H9 (cell line): ENCODE measurements at regions not wholly inside any gene's neighbourhood (a gene's known extent, or its start where the extent isn't known, plus 50 kb on each side); places are given as distances from the start of the nearest gene placed in this dataset.

ENCODE experiments used
- DNase-seq: peaks from one replicate; pipeline ENCODE4 v3.0.0-alpha.2; 2017
- H2AFZ ChIP-seq: one replicate; pipeline ENCODE4 v1.6.1; 2013; ENCODE audit warnings: mild to moderate bottlenecking, low read length, control low read depth, moderate library complexity
- H2AK5ac ChIP-seq: 2 replicates; pipeline ENCODE4 v1.6.1; 2013; ENCODE audit warnings: low read length, control low read depth, mixed read lengths; ENCODE audit not compliant: insufficient read length
- H2BK120ac ChIP-seq: one replicate; pipeline ENCODE4 v1.6.1; 2013; ENCODE audit warnings: low read depth, mild to moderate bottlenecking, low read length, control low read depth, inconsistent platforms; ENCODE audit not compliant: poor library complexity, severe bottlenecking
- H2BK12ac ChIP-seq: 2 replicates; pipeline ENCODE4 v1.6.1; 2013; ENCODE audit warnings: low read length, control low read depth, mixed read lengths, low read depth; ENCODE audit not compliant: insufficient read length
- H2BK15ac ChIP-seq: 2 replicates; pipeline ENCODE4 v1.6.1; 2013; ENCODE audit warnings: low read depth, low read length, control low read depth
- H2BK20ac ChIP-seq: one replicate; pipeline ENCODE4 v1.6.1; 2013; ENCODE audit warnings: low read depth, mild to moderate bottlenecking, low read length, control low read depth, inconsistent platforms; ENCODE audit not compliant: poor library complexity, severe bottlenecking
- H2BK5ac ChIP-seq: 2 replicates; pipeline ENCODE4 v1.6.1; 2013; ENCODE audit warnings: low read length, control low read depth, mixed read lengths; ENCODE audit not compliant: insufficient read length
- H3K14ac ChIP-seq: 2 replicates; pipeline ENCODE4 v1.6.1; 2013; ENCODE audit warnings: low read length, control low read depth; ENCODE audit not compliant: insufficient read depth
- H3K18ac ChIP-seq: 2 replicates; pipeline ENCODE4 v1.6.1; 2013; ENCODE audit warnings: low read depth, mild to moderate bottlenecking, mixed read lengths, low read length, control low read depth; ENCODE audit not compliant: insufficient read length
- H3K23ac ChIP-seq: 2 replicates; pipeline ENCODE4 v1.6.1; 2013; ENCODE audit warnings: low read length, control low read depth, mixed read lengths, low read depth; ENCODE audit not compliant: insufficient read length
- H3K23me2 ChIP-seq: 2 replicates; pipeline ENCODE4 v1.6.1; 2013; ENCODE audit warnings: low read depth, mild to moderate bottlenecking, mixed read lengths, low read length, control low read depth; ENCODE audit not compliant: insufficient read length, poor library complexity, severe bottlenecking
- H3K27ac ChIP-seq: 2 replicates; pipeline ENCODE4 v1.5.1; 2013; ENCODE audit warnings: low read length, control low read depth, mixed read lengths, low read depth; ENCODE audit not compliant: insufficient read length
- H3K27me3 ChIP-seq: 2 replicates; pipeline ENCODE4 v1.6.1; 2013; ENCODE audit warnings: low read length, control low read depth, inconsistent platforms; ENCODE audit not compliant: insufficient read depth
- H3K4ac ChIP-seq: 2 replicates; pipeline ENCODE4 v1.6.1; 2013; ENCODE audit warnings: low read depth, mild to moderate bottlenecking, control low read depth, inconsistent platforms, low read length, moderate library complexity
- H3K4me1 ChIP-seq: 2 replicates; pipeline ENCODE4 v1.6.1; 2013; ENCODE audit warnings: low read length, control low read depth, inconsistent platforms; ENCODE audit not compliant: insufficient read depth
- H3K4me2 ChIP-seq: 2 replicates; pipeline ENCODE4 v1.6.1; 2013; ENCODE audit warnings: low read length, control low read depth, mixed read lengths; ENCODE audit not compliant: insufficient read length, insufficient read depth
- H3K56ac ChIP-seq: 2 replicates; pipeline ENCODE4 v1.6.1; 2013; ENCODE audit warnings: low read depth, mild to moderate bottlenecking, mixed read lengths, low read length, control low read depth; ENCODE audit not compliant: insufficient read length
- H3K79me1 ChIP-seq: 2 replicates; pipeline ENCODE4 v1.6.1; 2013; ENCODE audit warnings: low read depth, mild to moderate bottlenecking, moderate library complexity, low read length, control low read depth, inconsistent platforms; ENCODE audit not compliant: insufficient read depth, poor library complexity, severe bottlenecking
- H3K79me2 ChIP-seq: 2 replicates; pipeline ENCODE4 v1.6.1; 2013; ENCODE audit warnings: low read length, control low read depth, inconsistent platforms; ENCODE audit not compliant: insufficient read depth
- H3K9ac ChIP-seq: 2 replicates; pipeline ENCODE4 v1.6.1; 2013; ENCODE audit warnings: low read length, control low read depth, mixed read lengths; ENCODE audit not compliant: insufficient read length; ENCODE audit errors: extremely low read depth
- H3K9me3 ChIP-seq: one replicate; pipeline ENCODE4 v1.6.1; 2013; ENCODE audit warnings: low read depth, low read length, inconsistent platforms; ENCODE audit not compliant: control insufficient read depth
- H3T11ph ChIP-seq: one replicate; pipeline ENCODE4 v1.6.1; 2013; ENCODE audit warnings: mild to moderate bottlenecking, low read length, control low read depth, inconsistent platforms
- H4K20me1 ChIP-seq: one replicate; pipeline ENCODE4 v1.6.1; 2013; ENCODE audit not compliant: control insufficient read depth, insufficient read length, insufficient read depth
- H4K5ac ChIP-seq: 2 replicates; pipeline ENCODE4 v1.6.1; 2013; ENCODE audit warnings: low read depth, mild to moderate bottlenecking, mixed read lengths, low read length, control low read depth; ENCODE audit not compliant: insufficient read length
- H4K8ac ChIP-seq: replicated peaks from 2 replicates; pipeline ENCODE4 v1.6.1; 2013; ENCODE audit warnings: low read length, control low read depth, mixed read lengths, low read depth; ENCODE audit not compliant: insufficient read length
- H4K91ac ChIP-seq: 2 replicates; pipeline ENCODE4 v1.6.1; 2013; ENCODE audit warnings: low read depth, mild to moderate bottlenecking, moderate library complexity, mixed read lengths, low read length, control low read depth; ENCODE audit not compliant: insufficient read length
- H3K27ac Mint-ChIP-seq, 3 experiments: 2 replicates in 2 of 3; 3 replicates in 1 of 3; pipeline ENCODE4 v1.8.0; 2020 to 2021; ENCODE audit warnings: mixed read lengths in 3 of 3, mild to moderate bottlenecking in 1 of 3, moderate library complexity in 1 of 3
- H3K27me3 Mint-ChIP-seq: 2 replicates; pipeline ENCODE4 v1.8.0; 2021; ENCODE audit warnings: low read depth, mild to moderate bottlenecking, moderate library complexity, mixed read lengths
- H3K36me3 Mint-ChIP-seq, 3 experiments: 2 replicates in 2 of 3; 3 replicates in 1 of 3; pipeline ENCODE4 v1.8.0; 2020 to 2021; ENCODE audit warnings: low read depth in 3 of 3, mixed read lengths in 3 of 3; ENCODE audit not compliant: insufficient read depth in 1 of 3
- H3K4me1 Mint-ChIP-seq, 2 experiments: 2 replicates each; pipeline ENCODE4 v1.8.0; 2020; ENCODE audit warnings: mixed read lengths in 2 of 2
- H3K4me3 Mint-ChIP-seq, 2 experiments: 2 replicates in 1 of 2; 3 replicates in 1 of 2; pipeline ENCODE4 v1.8.0; 2020 to 2021; ENCODE audit warnings: mild to moderate bottlenecking in 2 of 2, mixed read lengths in 2 of 2, moderate library complexity in 1 of 2
- H3K9me3 Mint-ChIP-seq, 2 experiments: 2 replicates in 1 of 2; 3 replicates in 1 of 2; pipeline ENCODE4 v1.8.0; 2020; ENCODE audit warnings: mild to moderate bottlenecking in 2 of 2, mixed read lengths in 2 of 2, moderate library complexity in 1 of 2
- WGBS: extraction: QIAGEN DNeasy Blood & Tissue Kit; methylation state at CpG from one replicate; pipeline ENCODE4 v1.1.7; 2013; ENCODE audit warnings: missing lambda C conversion rate, low lambda C conversion rate, mixed read lengths; ENCODE audit not compliant: insufficient read length; ENCODE audit errors: extremely low coverage; 5-methylcytosine and 5-hydroxymethylcytosine counted together
- TF ChIP-seq, protein P1 (sequence below): fragments of 200-600 bp; sonication (generic); conservative IDR thresholded peaks from 3 replicates; pipeline ENCODE4 v1.8.0; 2021; ENCODE audit warnings: antibody characterized with exemption, mild to moderate bottlenecking

DNA sequence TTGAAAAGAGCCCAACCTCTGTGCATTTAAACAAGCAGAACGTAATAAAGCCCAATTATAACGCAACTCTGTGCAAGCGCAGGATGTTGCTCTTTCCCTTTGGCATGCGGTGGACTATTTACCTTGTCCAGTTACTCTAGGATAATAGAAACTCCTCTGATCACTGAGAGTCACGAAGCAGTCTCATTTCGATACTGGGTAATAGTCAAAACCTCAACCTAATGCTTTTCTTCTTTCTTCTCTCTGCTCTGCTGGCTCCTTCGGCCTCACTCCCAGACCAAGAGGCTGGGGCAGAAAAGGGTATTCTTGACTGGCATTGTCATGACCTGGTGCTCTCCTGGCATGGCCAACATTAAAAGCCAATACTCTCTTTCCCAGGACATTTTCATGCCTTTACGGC lies 89.7 kb upstream of the GCFC2 start:
- no peak overlapping the region for H2BK120ac ChIP-seq
- Mint-ChIP-seq H3K9me3 (no peaks in the 10 kb centered on the region), H3K27me3 (no peaks in the 10 kb centered on the region; the same call in 1 of the 2 replicates), H3K27ac (no peak overlapping the region), H3K4me1 (peaks cover 9 to 13% of the 10 kb centered on the region in 2 experiments), H3K4me3 (no peak overlapping the region; a peak in 1 of 5 replicates), H3K36me3 (no peaks in the 10 kb centered on the region)
- no peaks in the 10 kb centered on the region for H3K79me1 ChIP-seq
- WGBS, result no CpG with 5 or more reads among the region's 8 CpGs
- H3K14ac ChIP-seq, result no peak overlapping the region
- no peak overlapping the region for H3K27ac ChIP-seq
- no peaks in the 10 kb centered on the region for H4K20me1 ChIP-seq
- H2BK20ac ChIP-seq, result no peak overlapping the region
- no peaks in the 10 kb centered on the region for H3K4me1 ChIP-seq
- H3K23me2 ChIP-seq, result no peaks in the 10 kb centered on the region
- H4K5ac ChIP-seq, result no peak overlapping the region
- H3K56ac ChIP-seq, result no peak overlapping the region
- H4K91ac ChIP-seq, result no peak overlapping the region
- no peak overlapping the region for H3K23ac ChIP-seq
- H4K8ac ChIP-seq, result no peak overlapping the region
- H3K27me3 ChIP-seq, result no peaks in the 10 kb centered on the region
- H2BK5ac ChIP-seq, result no peak overlapping the region
- H2AFZ ChIP-seq, result no peak overlapping the region
- no peak overlapping the region for H3K4me2 ChIP-seq
- H3K4ac ChIP-seq, result no peak overlapping the region
- H3K18ac ChIP-seq, result no peak overlapping the region
- DNase-seq, result no peak
- H3K79me2 ChIP-seq, result no peaks in the 10 kb centered on the region
- no peak overlapping the region for H3K9ac ChIP-seq
- H3K9me3 ChIP-seq, result no peaks in the 10 kb centered on the region
- no peak overlapping the region for H2AK5ac ChIP-seq
- TF ChIP-seq, protein P1, sequence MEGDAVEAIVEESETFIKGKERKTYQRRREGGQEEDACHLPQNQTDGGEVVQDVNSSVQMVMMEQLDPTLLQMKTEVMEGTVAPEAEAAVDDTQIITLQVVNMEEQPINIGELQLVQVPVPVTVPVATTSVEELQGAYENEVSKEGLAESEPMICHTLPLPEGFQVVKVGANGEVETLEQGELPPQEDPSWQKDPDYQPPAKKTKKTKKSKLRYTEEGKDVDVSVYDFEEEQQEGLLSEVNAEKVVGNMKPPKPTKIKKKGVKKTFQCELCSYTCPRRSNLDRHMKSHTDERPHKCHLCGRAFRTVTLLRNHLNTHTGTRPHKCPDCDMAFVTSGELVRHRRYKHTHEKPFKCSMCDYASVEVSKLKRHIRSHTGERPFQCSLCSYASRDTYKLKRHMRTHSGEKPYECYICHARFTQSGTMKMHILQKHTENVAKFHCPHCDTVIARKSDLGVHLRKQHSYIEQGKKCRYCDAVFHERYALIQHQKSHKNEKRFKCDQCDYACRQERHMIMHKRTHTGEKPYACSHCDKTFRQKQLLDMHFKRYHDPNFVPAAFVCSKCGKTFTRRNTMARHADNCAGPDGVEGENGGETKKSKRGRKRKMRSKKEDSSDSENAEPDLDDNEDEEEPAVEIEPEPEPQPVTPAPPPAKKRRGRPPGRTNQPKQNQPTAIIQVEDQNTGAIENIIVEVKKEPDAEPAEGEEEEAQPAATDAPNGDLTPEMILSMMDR, result no peak
- H2BK15ac ChIP-seq, result no peak overlapping the region
- no peak overlapping the region for H3T11ph ChIP-seq
- no peak overlapping the region for H2BK12ac ChIP-seq
